22Rv1 (cell line): ENCODE measurements at regions not wholly inside any gene's neighbourhood (a gene's known extent, or its start where the extent isn't known, plus 50 kb on each side); places are given as distances from the start of the nearest gene placed in this dataset.

Source experiments
- H3K27ac ChIP-seq: fragments of 450-650 bp; 2 replicates; pipeline ENCODE4 v1.5.1; 2017
- CTCF ChIP-seq: fragments of 450-650 bp; IDR thresholded peaks from 2 replicates; pipeline ENCODE4 v1.5.1; 2017; ENCODE audit warnings: mild to moderate bottlenecking
- ZFX ChIP-seq: fragments of 450-650 bp; IDR thresholded peaks from 2 replicates; pipeline ENCODE4 v1.6.1; 2017; ENCODE audit warnings: antibody characterized with exemption, borderline replicate concordance

GRCh38 chr4:104815665-104816064 lies 321.0 kb upstream of the CXXC4 start:
- H3K27ac ChIP-seq = no peak overlapping the region
- TF ChIP-seq ZFX (no peak), CTCF (no peak)

- no peak overlapping the region for H3K27ac ChIP-seq
- TF ChIP-seq ZFX = no peak
- no peak for TF ChIP-seq CTCF
Measured at GRCh38 chr4:104818579-104818978, 323.9 kb upstream of the CXXC4 start.

- TF ChIP-seq ZFX (no peak), CTCF (no peak)
- no peak overlapping the region for H3K27ac ChIP-seq
Measured at GRCh38 chr4:104826171-104826570, 320.5 kb upstream of the TET2 start.

- H3K27ac ChIP-seq = no peak overlapping the region
- no peak for TF ChIP-seq CTCF
- no peak for TF ChIP-seq ZFX
Measured at GRCh38 chr4:104829761-104830160, 316.9 kb upstream of the TET2 start.

GRCh38 chr4:104848597-104849225 lies 298.0 kb upstream of the TET2 start:
- TF ChIP-seq ZFX (no peak), CTCF (no peak)

GRCh38 chr4:104859601-104860237 lies 287.0 kb upstream of the TET2 start:
- TF ChIP-seq ZFX = no peak
- no peak for TF ChIP-seq CTCF
- H3K27ac ChIP-seq = no peak overlapping the region

More at GRCh38 chr4:104848597-104849225, 298.0 kb upstream of the TET2 start:
- no peak overlapping the region for H3K27ac ChIP-seq
